HG03045 (cell line): ENCODE measurements at regions not wholly inside any gene's neighbourhood (a gene's known extent, or its start where the extent isn't known, plus 50 kb on each side); places are given as distances from the start of the nearest gene placed in this dataset.
A peak's percentile ranks its signal among the peaks of the same experiment; 100 is the strongest.

ENCODE experiments used
- ATAC-seq: cut with Tn5 transposase; IDR thresholded peaks from one replicate; pipeline ENCODE4 v1.9.1; 2021; ENCODE audit warnings: mild to moderate bottlenecking, moderate library complexity; ENCODE audit not compliant: unreplicated experiment

- ATAC-seq, result no peak
Measured at GRCh38 chr17:14776791-14777190, 475.9 kb downstream of the HS3ST3B1 start.

GRCh38 chr17:14775731-14776492 is 475.0 kb downstream of the HS3ST3B1 start:
- ATAC-seq, result no peak

GRCh38 chr17:14774774-14775173 is 473.9 kb downstream of the HS3ST3B1 start:
- ATAC-seq, result no peak

- ATAC-seq, result no peak
Measured at GRCh38 chr17:14772776-14773175, 471.9 kb downstream of the HS3ST3B1 start.

GRCh38 chr17:14771543-14771942 is 470.7 kb downstream of the HS3ST3B1 start:
- no peak for ATAC-seq

GRCh38 chr17:14768923-14769322 is 468.0 kb downstream of the HS3ST3B1 start:
- no peak for ATAC-seq

GRCh38 chr17:14762736-14763479 is 462.0 kb downstream of the HS3ST3B1 start:
- no peak for ATAC-seq

- ATAC-seq, result peak; percentile 53
Measured at GRCh38 chr17:14760719-14761411, 460.0 kb downstream of the HS3ST3B1 start.

- peak; percentile 28 for ATAC-seq
Measured at GRCh38 chr17:14760212-14760611, 459.3 kb downstream of the HS3ST3B1 start.

GRCh38 chr17:14759325-14759724 is 458.4 kb downstream of the HS3ST3B1 start:
- no peak for ATAC-seq

GRCh38 chr17:14756479-14756878 is 455.6 kb downstream of the HS3ST3B1 start:
- ATAC-seq, result no peak

- ATAC-seq, result no peak
Measured at GRCh38 chr17:14755002-14755401, 454.1 kb downstream of the HS3ST3B1 start.

GRCh38 chr17:14753383-14753782 is 452.5 kb downstream of the HS3ST3B1 start:
- ATAC-seq, result no peak

- ATAC-seq, result no peak
Measured at GRCh38 chr17:14752011-14752410, 451.1 kb downstream of the HS3ST3B1 start.

GRCh38 chr17:14750866-14751265 is 450.0 kb downstream of the HS3ST3B1 start:
- no peak for ATAC-seq

GRCh38 chr17:14749269-14749668 is 448.4 kb downstream of the HS3ST3B1 start:
- ATAC-seq, result no peak

GRCh38 chr17:14748036-14748710 is 447.3 kb downstream of the HS3ST3B1 start:
- ATAC-seq, result peak; percentile 70

GRCh38 chr17:14747603-14747950 is 446.7 kb downstream of the HS3ST3B1 start:
- ATAC-seq, result no peak

- ATAC-seq, result no peak
Measured at GRCh38 chr17:14746822-14747602, 446.1 kb downstream of the HS3ST3B1 start.

- ATAC-seq, result no peak
Measured at GRCh38 chr17:14745541-14745940, 444.7 kb downstream of the HS3ST3B1 start.
